Mesendoderm (in vitro differentiated cells): ENCODE measurements at regions not wholly inside any gene's neighbourhood (a gene's known extent, or its start where the extent isn't known, plus 50 kb on each side); places are given as distances from the start of the nearest gene placed in this dataset.

Experiments
- DNase-seq: peaks from one replicate; pipeline ENCODE4 v3.0.0; 2013
- H2AK5ac ChIP-seq: 2 replicates; pipeline ENCODE4 v1.6.1; 2013; ENCODE audit warnings: low read length, inconsistent platforms
- H2BK120ac ChIP-seq: 2 replicates; pipeline ENCODE4 v1.6.1; 2013; ENCODE audit warnings: low read depth, mild to moderate bottlenecking, low read length, moderate library complexity, mixed read lengths
- H2BK15ac ChIP-seq: replicated peaks from 2 replicates; pipeline ENCODE4 v1.6.1; 2013; ENCODE audit warnings: low read depth, mild to moderate bottlenecking, moderate library complexity
- H2BK5ac ChIP-seq: 2 replicates; pipeline ENCODE4 v1.6.1; 2013; ENCODE audit warnings: low read length, inconsistent platforms
- H3K18ac ChIP-seq: 2 replicates; pipeline ENCODE4 v1.6.1; 2013; ENCODE audit warnings: mild to moderate bottlenecking, low read length, mixed read lengths
- H3K23ac ChIP-seq: one replicate; pipeline ENCODE4 v1.6.1; 2013; ENCODE audit warnings: low read length
- H3K27ac ChIP-seq: 2 replicates; pipeline ENCODE4 v1.5.1; 2013; ENCODE audit warnings: low read depth, mild to moderate bottlenecking, inconsistent platforms, low read length, moderate library complexity
- H3K27me3 ChIP-seq: 2 replicates; pipeline ENCODE4 v1.6.1; 2013; ENCODE audit warnings: low read length, control low read depth, mild to moderate bottlenecking, inconsistent platforms; ENCODE audit not compliant: insufficient read depth, poor library complexity
- H3K36me3 ChIP-seq: 2 replicates; pipeline ENCODE4 v1.6.1; 2013; ENCODE audit warnings: low read length, inconsistent platforms; ENCODE audit not compliant: control insufficient read depth, insufficient read depth
- H3K4ac ChIP-seq: one replicate; pipeline ENCODE4 v1.6.1; 2013; ENCODE audit warnings: low read depth, mild to moderate bottlenecking, low read length, moderate library complexity
- H3K4me1 ChIP-seq: 2 replicates; pipeline ENCODE4 v1.6.1; 2013; ENCODE audit warnings: low read depth, low read length, inconsistent platforms; ENCODE audit not compliant: control insufficient read depth
- H3K4me2 ChIP-seq: 2 replicates; pipeline ENCODE4 v1.6.1; 2013; ENCODE audit warnings: low read length
- H3K4me3 ChIP-seq: 2 replicates; pipeline ENCODE4 v1.5.1; 2013; ENCODE audit warnings: mild to moderate bottlenecking, low read length
- H3K56ac ChIP-seq: one replicate; pipeline ENCODE4 v1.6.1; 2013; ENCODE audit warnings: low read length
- H3K79me1 ChIP-seq: 2 replicates; pipeline ENCODE4 v1.6.1; 2013; ENCODE audit warnings: low read length, inconsistent platforms
- H3K79me2 ChIP-seq: 2 replicates; pipeline ENCODE4 v1.6.1; 2013; ENCODE audit warnings: mild to moderate bottlenecking, low read length; ENCODE audit not compliant: control insufficient read depth, insufficient read depth
- H3K9ac ChIP-seq: 2 replicates; pipeline ENCODE4 v1.6.1; 2013; ENCODE audit warnings: low read length, inconsistent platforms
- H4K5ac ChIP-seq: one replicate; pipeline ENCODE4 v1.6.1; 2013; ENCODE audit warnings: low read length
- H4K8ac ChIP-seq: one replicate; pipeline ENCODE4 v1.6.1; 2013; ENCODE audit warnings: low read depth, mild to moderate bottlenecking, control low read depth, low read length, moderate library complexity
- WGBS: extraction: QIAGEN DNeasy Blood & Tissue Kit; methylation state at CpG from one replicate; pipeline ENCODE4 v1.1.7; 2013; ENCODE audit warnings: low lambda C conversion rate, missing lambda C conversion rate; ENCODE audit not compliant: insufficient coverage; ENCODE audit errors: extremely low coverage; 5-methylcytosine and 5-hydroxymethylcytosine counted together

DNA sequence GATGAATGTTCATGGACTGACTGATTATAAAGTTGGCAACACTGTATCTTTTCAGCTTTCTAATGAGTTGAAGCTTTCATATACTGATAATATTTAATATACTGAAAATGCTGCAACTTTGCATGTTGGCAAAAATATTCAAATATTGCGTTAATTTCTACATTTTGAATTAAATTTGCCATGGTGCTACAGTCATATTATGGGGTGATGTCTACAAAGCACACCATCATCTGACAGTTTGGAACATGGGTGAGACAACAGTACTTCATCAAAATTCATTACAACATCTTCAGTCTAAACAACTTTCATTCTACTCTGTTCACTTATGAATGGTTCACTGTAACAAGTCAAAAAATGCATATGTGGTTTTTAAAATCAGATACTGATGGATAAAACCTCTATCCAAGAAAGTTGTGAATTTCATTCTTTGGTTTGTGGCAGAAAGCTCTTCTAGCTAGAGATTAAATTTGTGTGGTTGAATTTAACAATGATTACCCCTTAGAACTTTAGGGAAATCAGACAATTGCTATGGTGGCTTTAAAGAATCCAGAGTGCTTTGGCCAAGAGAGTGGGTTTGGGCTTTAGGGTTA, 136.4 kb downstream of the TMEM26 start:
- H2BK15ac ChIP-seq = no peak overlapping the region
- H3K79me1 ChIP-seq = no peaks in the 10 kb centered on the region
- no CpG with 5 or more reads among the region's 1 CpG for WGBS
- H3K9ac ChIP-seq = no peak overlapping the region
- H3K4me2 ChIP-seq = no peak overlapping the region
- no peak overlapping the region for H4K5ac ChIP-seq
- no peak overlapping the region for H3K27ac ChIP-seq
- H3K4me1 ChIP-seq = no peaks in the 10 kb centered on the region
- no peak for DNase-seq
- no peak overlapping the region for H3K4me3 ChIP-seq
- no peak overlapping the region for H2BK5ac ChIP-seq
- no peaks in the 10 kb centered on the region for H3K27me3 ChIP-seq
- H3K23ac ChIP-seq = no peak overlapping the region
- H2AK5ac ChIP-seq = no peak overlapping the region
- no peaks in the 10 kb centered on the region for H3K79me2 ChIP-seq
- H3K56ac ChIP-seq = no peak overlapping the region
- no peak overlapping the region for H3K4ac ChIP-seq
- H3K18ac ChIP-seq = no peak overlapping the region
- no peak overlapping the region for H2BK120ac ChIP-seq
- no peaks in the 10 kb centered on the region for H3K36me3 ChIP-seq
- H4K8ac ChIP-seq = no peak overlapping the region

DNA sequence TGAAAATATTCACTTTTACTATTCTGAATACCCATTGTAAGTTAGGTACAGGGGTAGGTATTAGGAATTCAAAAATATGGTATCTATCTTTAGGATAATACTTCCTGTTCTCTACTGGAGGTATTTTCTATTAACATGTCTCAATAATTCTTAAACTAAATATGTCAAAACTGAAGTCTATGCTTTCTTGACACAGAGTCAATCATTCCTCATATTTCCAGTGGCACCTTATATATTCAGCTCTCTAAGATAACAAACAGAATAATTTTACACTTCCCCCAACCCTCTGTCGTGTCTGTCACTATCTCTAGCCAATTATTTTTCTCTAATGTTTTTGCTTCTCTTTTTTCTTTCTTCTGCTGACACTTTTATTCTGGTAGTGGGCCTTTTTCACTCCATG, 138.9 kb downstream of the TMEM26 start:
- no peak overlapping the region for H3K4ac ChIP-seq
- no CpG with 5 or more reads among the region's 1 CpG for WGBS
- H3K56ac ChIP-seq = no peak overlapping the region
- H4K8ac ChIP-seq = no peak overlapping the region
- no peak overlapping the region for H3K23ac ChIP-seq
- H3K4me2 ChIP-seq = no peak overlapping the region
- H3K27ac ChIP-seq = no peak overlapping the region
- H3K79me1 ChIP-seq = no peaks in the 10 kb centered on the region
- no peak overlapping the region for H2AK5ac ChIP-seq
- no peak overlapping the region for H3K9ac ChIP-seq
- H4K5ac ChIP-seq = no peak overlapping the region
- no peak overlapping the region for H2BK5ac ChIP-seq
- H3K4me3 ChIP-seq = no peak overlapping the region
- DNase-seq = no peak
- no peak overlapping the region for H2BK120ac ChIP-seq
- H2BK15ac ChIP-seq = no peak overlapping the region
- no peak overlapping the region for H3K18ac ChIP-seq
- H3K79me2 ChIP-seq = no peaks in the 10 kb centered on the region
- no peaks in the 10 kb centered on the region for H3K36me3 ChIP-seq
- H3K4me1 ChIP-seq = no peaks in the 10 kb centered on the region
- no peaks in the 10 kb centered on the region for H3K27me3 ChIP-seq

DNA sequence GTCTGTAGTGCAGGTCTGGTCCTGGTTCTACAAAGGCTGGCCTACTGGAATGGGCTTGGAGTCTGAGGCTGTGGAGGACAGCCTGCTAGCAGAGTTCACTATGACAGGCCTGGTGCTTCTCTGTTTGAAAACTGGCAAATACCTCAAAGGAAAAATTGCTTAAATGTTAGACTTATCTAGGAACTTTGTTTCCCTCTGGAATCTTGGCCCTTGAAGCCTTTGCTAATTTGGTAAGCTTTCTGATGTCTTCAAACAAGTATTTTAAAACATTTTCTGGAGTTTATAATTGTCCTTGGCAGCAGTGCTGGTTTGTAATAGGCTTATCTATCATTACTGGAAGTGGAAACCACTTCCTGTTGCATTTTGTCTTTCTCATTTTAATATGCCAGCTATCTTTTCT, 139.7 kb downstream of the TMEM26 start:
- H2BK5ac ChIP-seq = no peak overlapping the region
- H2BK120ac ChIP-seq = no peak overlapping the region
- H3K79me1 ChIP-seq = no peaks in the 10 kb centered on the region
- H4K8ac ChIP-seq = no peak overlapping the region
- no peak overlapping the region for H3K56ac ChIP-seq
- H3K27me3 ChIP-seq = no peaks in the 10 kb centered on the region
- no peak overlapping the region for H3K23ac ChIP-seq
- H3K79me2 ChIP-seq = no peaks in the 10 kb centered on the region
- H3K18ac ChIP-seq = no peak overlapping the region
- H3K36me3 ChIP-seq = no peaks in the 10 kb centered on the region
- no peak overlapping the region for H3K4me2 ChIP-seq
- H3K4me1 ChIP-seq = no peaks in the 10 kb centered on the region
- H3K4me3 ChIP-seq = no peak overlapping the region
- H3K4ac ChIP-seq = no peak overlapping the region
- no peak overlapping the region for H4K5ac ChIP-seq
- no peak for DNase-seq
- H2BK15ac ChIP-seq = no peak overlapping the region
- no peak overlapping the region for H3K9ac ChIP-seq
- no peak overlapping the region for H2AK5ac ChIP-seq
- no peak overlapping the region for H3K27ac ChIP-seq

DNA sequence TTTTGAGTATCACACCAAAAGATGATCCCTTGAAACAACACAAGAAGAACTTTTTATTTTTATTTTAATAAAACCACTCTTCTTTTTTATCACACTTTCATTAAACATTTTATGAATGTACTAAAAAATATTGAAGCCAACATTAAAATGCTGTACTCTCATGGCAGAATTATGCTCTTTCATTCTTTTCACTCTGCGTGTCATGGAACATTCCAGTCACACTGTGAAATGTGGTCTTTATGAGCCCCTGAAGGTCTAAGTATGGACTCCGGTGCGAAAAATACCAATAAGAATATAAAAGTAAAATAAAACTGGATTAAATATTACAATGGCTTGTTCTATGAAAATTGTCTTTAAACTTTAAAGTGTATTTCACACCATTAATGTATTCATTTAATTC, 148.4 kb downstream of the TMEM26 start:
- Histone ChIP-seq H3K4ac (no peak overlapping the region), H3K36me3 (no peaks in the 10 kb centered on the region), H2BK120ac (no peak overlapping the region), H4K8ac (no peak overlapping the region), H3K4me2 (no peak overlapping the region), H4K5ac (no peak overlapping the region), H3K9ac (no peak overlapping the region), H2BK15ac (no peak overlapping the region), H3K18ac (no peak overlapping the region), H3K27ac (no peak overlapping the region), H3K23ac (no peak overlapping the region), H2BK5ac (no peak overlapping the region), H2AK5ac (no peak overlapping the region), H3K56ac (no peak overlapping the region), H3K4me3 (no peak overlapping the region), H3K79me1 (no peaks in the 10 kb centered on the region), H3K4me1 (no peaks in the 10 kb centered on the region), H3K27me3 (no peaks in the 10 kb centered on the region), H3K79me2 (no peaks in the 10 kb centered on the region)
- no peak for DNase-seq
- WGBS = no CpG with 5 or more reads among the region's 3 CpGs

DNA sequence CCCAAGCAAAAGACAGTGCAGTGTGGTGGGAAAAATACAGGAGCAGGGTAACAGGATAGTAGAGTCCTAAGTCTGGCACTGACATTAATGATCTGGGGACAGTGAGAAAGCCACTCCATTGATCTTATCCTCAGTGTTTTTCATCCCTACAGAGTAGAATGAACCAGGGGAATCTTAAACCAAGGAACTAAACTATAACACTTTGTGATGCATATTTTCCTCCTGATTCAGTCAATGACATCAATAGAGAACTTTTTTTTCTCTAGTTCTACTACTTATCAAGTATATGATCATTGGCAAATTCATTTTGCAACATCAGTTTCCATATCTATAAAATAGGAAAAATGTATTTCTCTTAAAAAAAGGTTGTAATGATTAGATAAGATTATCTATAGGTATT, 151.1 kb downstream of the TMEM26 start:
- DNase-seq = no peak
- no peak overlapping the region for H3K23ac ChIP-seq
- no peaks in the 10 kb centered on the region for H3K4me1 ChIP-seq
- no peak overlapping the region for H4K5ac ChIP-seq
- H3K27me3 ChIP-seq = no peaks in the 10 kb centered on the region
- H2BK5ac ChIP-seq = no peak overlapping the region
- H2AK5ac ChIP-seq = no peak overlapping the region
- no peak overlapping the region for H3K56ac ChIP-seq
- H3K4ac ChIP-seq = no peak overlapping the region
- no peak overlapping the region for H3K4me3 ChIP-seq
- H2BK120ac ChIP-seq = no peak overlapping the region
- no peak overlapping the region for H4K8ac ChIP-seq
- no peak overlapping the region for H3K9ac ChIP-seq
- H3K4me2 ChIP-seq = no peak overlapping the region
- no peak overlapping the region for H2BK15ac ChIP-seq
- no peaks in the 10 kb centered on the region for H3K36me3 ChIP-seq
- no peak overlapping the region for H3K18ac ChIP-seq
- no peak overlapping the region for H3K27ac ChIP-seq
- H3K79me1 ChIP-seq = no peaks in the 10 kb centered on the region
- no peaks in the 10 kb centered on the region for H3K79me2 ChIP-seq

DNA sequence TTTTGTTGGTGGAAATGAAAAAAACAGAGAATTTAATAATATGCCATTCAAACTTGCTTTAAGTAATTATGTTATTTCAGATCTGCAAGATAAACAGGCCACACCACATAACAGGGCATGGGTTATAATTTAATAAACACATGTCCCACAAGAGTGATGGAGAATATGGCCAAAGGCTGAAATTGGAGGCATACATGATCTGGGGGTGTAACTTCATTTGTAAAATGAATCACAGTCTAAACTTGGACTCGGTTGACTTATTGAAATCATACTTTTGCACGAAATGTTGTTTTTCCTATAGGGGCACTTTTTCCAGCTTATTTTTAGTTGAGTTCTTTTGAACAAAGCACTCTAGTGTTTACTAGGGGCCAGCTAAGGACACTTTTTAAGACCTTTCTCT, 151.6 kb downstream of the TMEM26 start:
- H3K27me3 ChIP-seq = no peaks in the 10 kb centered on the region
- H3K4ac ChIP-seq = no peak overlapping the region
- H4K5ac ChIP-seq = no peak overlapping the region
- H3K56ac ChIP-seq = no peak overlapping the region
- H4K8ac ChIP-seq = no peak overlapping the region
- no peaks in the 10 kb centered on the region for H3K36me3 ChIP-seq
- no peak overlapping the region for H3K23ac ChIP-seq
- H3K18ac ChIP-seq = no peak overlapping the region
- no peaks in the 10 kb centered on the region for H3K79me1 ChIP-seq
- no peaks in the 10 kb centered on the region for H3K79me2 ChIP-seq
- no peak overlapping the region for H3K9ac ChIP-seq
- H3K4me3 ChIP-seq = no peak overlapping the region
- H3K4me2 ChIP-seq = no peak overlapping the region
- DNase-seq = no peak
- no peak overlapping the region for H2BK15ac ChIP-seq
- no peak overlapping the region for H3K27ac ChIP-seq
- H3K4me1 ChIP-seq = no peaks in the 10 kb centered on the region
- no peak overlapping the region for H2BK5ac ChIP-seq
- no peak overlapping the region for H2BK120ac ChIP-seq
- WGBS = no CpG with 5 or more reads among the region's 2 CpGs
- H2AK5ac ChIP-seq = no peak overlapping the region
